PC-9 (cell line): ENCODE measurements at regions not wholly inside any gene's neighbourhood (a gene's known extent, or its start where the extent isn't known, plus 50 kb on each side); places are given as distances from the start of the nearest gene placed in this dataset.

Experiments used
- BruUV-seq: library from RNA; stranded (reverse); fragments of 400-500 nt; replicated peaks from 2 replicates; lab custom pipeline; 2021; lab: Mats Ljungman, UMichigan
- CTCF ChIA-PET: fragments of 300-600 bp; sonication (Branson Sonifier 250); formaldehyde crosslinking; loops from one replicate; lab custom pipeline; 2022; ENCODE audit warnings: antibody characterized with exemption; lab: Charles Lee
- POLR2A ChIA-PET: fragments of 300-600 bp; sonication (Branson Sonifier 250); formaldehyde crosslinking; loops from one replicate; lab custom pipeline; 2022; ENCODE audit warnings: antibody characterized with exemption; ENCODE audit not compliant: unreplicated experiment; lab: Charles Lee
- DNase-seq, 2 experiments: peaks; one replicate each; pipeline versions ENCODE4 v3.0.0 to v3.0.0-alpha.2; 2015 to 2022; ENCODE audit warnings: mixed read lengths in 1 of 2
- H2AFZ ChIP-seq: fragments of 200-600 bp; sonication (generic); 2 replicates; pipeline ENCODE4 v1.8.1; 2017; ENCODE audit warnings: antibody characterized with exemption
- H3F3A ChIP-seq: fragments of 200-600 bp; sonication (generic); 2 replicates; pipeline ENCODE4 v1.8.1; 2017; ENCODE audit warnings: antibody characterized with exemption, mild to moderate bottlenecking, low read depth; ENCODE audit not compliant: insufficient read depth
- H3K27ac ChIP-seq: fragments of 200-600 bp; sonication (generic); 2 replicates; pipeline ENCODE4 v1.6.1; 2016; ENCODE audit warnings: mixed run types
- H3K27me3 ChIP-seq: fragments of 200-600 bp; sonication (generic); 2 replicates; pipeline ENCODE4 v1.6.1; 2016; ENCODE audit warnings: low read depth, mixed run types; ENCODE audit not compliant: insufficient read depth
- H3K36me3 ChIP-seq: fragments of 200-600 bp; sonication (generic); 2 replicates; pipeline ENCODE4 v1.6.1; 2016; ENCODE audit warnings: low read depth, mixed run types
- H3K4me1 ChIP-seq: fragments of 200-600 bp; sonication (generic); replicated peaks from 2 replicates; pipeline ENCODE4 v1.6.1; 2016; ENCODE audit warnings: mixed run types; ENCODE audit not compliant: insufficient read depth
- H3K4me2 ChIP-seq: fragments of 200-600 bp; sonication (generic); 2 replicates; pipeline ENCODE4 v1.6.1; 2017; ENCODE audit warnings: mixed run types
- H3K4me3 ChIP-seq: fragments of 200-600 bp; sonication (generic); 2 replicates; pipeline ENCODE4 v1.6.1; 2016; ENCODE audit warnings: mixed run types
- H3K79me2 ChIP-seq: fragments of 200-600 bp; sonication (generic); 2 replicates; pipeline ENCODE4 v1.6.1; 2017; ENCODE audit warnings: low read depth, mixed run types
- H3K9me2 ChIP-seq: fragments of 200-600 bp; sonication (generic); 2 replicates; pipeline ENCODE4 v1.8.1; 2017; ENCODE audit warnings: mild to moderate bottlenecking; ENCODE audit not compliant: insufficient read depth
- H3K9me3 ChIP-seq: fragments of 200-600 bp; sonication (generic); 2 replicates; pipeline ENCODE4 v1.8.1; 2016; ENCODE audit warnings: low read depth; ENCODE audit not compliant: insufficient read depth
- H4K20me1 ChIP-seq: fragments of 200-600 bp; sonication (generic); 2 replicates; pipeline ENCODE4 v1.8.1; 2017; ENCODE audit not compliant: insufficient read depth
- CTCF ChIP-seq: fragments of 200-600 bp; sonication (generic); conservative IDR thresholded peaks from 2 replicates; pipeline ENCODE4 v1.6.1; 2017; ENCODE audit warnings: mixed run types, antibody characterized with exemption, mild to moderate bottlenecking, moderate library complexity
- EZH2 ChIP-seq: fragments of 200-600 bp; sonication (generic); IDR thresholded peaks from 2 replicates; pipeline ENCODE4 v1.8.0; 2017; ENCODE audit warnings: antibody characterized with exemption, low read depth
- intact Hi-C: fragments of 100-400 bp; cut with micrococcal nuclease; formaldehyde crosslinking; loops from one replicate; pipeline ENCODE4 v1.10.0; 2022; ENCODE audit not compliant: unreplicated experiment

- BruUV-seq, result no TSS peak
- CTCF ChIA-PET, result no interaction called here
- intact Hi-C loops, result loop anchor here (5.0 to 10.0 kb wide), 3 partner anchors 224 to 1174 kb away; partner anchors contain the start of gene EGR2
Observed at GRCh38 chr10:62590306-62590705, 214.2 kb upstream of the ADO start.

GRCh38 chr10:62594093-62594520, 210.4 kb upstream of the ADO start:
- Histone ChIP-seq H4K20me1 (no peaks in the 10 kb centered on the region), H3K9me3 (no peaks in the 10 kb centered on the region), H3F3A (no peaks in the 10 kb centered on the region), H3K27me3 (no peaks in the 10 kb centered on the region), H3K4me2 (no peak overlapping the region), H3K4me1 (no peaks in the 10 kb centered on the region), H3K79me2 (no peaks in the 10 kb centered on the region), H2AFZ (no peak overlapping the region), H3K36me3 (no peaks in the 10 kb centered on the region), H3K9me2 (no peaks in the 10 kb centered on the region), H3K4me3 (no peak overlapping the region), H3K27ac (no peak overlapping the region)
- no TSS peak for BruUV-seq
- DNase-seq, result peak in 1 of 2 experiments; percentile 45
- ChIA-PET POLR2A (no interaction called here), CTCF (interaction anchor here (0.7 kb wide), 1 partner anchor 27 kb away, joined by 7 read pairs; no protein-coding TSS in a partner anchor)
- intact Hi-C loops, result loop anchor here (1.0 to 10.0 kb wide), 4 partner anchors 221 to 1171 kb away; partner anchors contain the start of gene EGR2
- TF ChIP-seq EZH2, result no peak
- peak; percentile 97 for TF ChIP-seq CTCF

More at GRCh38 chr10:62590306-62590705, 214.2 kb upstream of the ADO start:
- Histone ChIP-seq H3K4me3 (no peak overlapping the region), H3F3A (no peaks in the 10 kb centered on the region), H2AFZ (no peak overlapping the region), H3K27ac (no peak overlapping the region), H3K4me1 (no peaks in the 10 kb centered on the region), H3K27me3 (no peaks in the 10 kb centered on the region), H3K79me2 (no peaks in the 10 kb centered on the region), H3K4me2 (no peak overlapping the region), H3K9me3 (peaks cover 7% of the 10 kb centered on the region; the same call in 1 of the 2 replicates), H3K36me3 (no peaks in the 10 kb centered on the region), H3K9me2 (no peaks in the 10 kb centered on the region), H4K20me1 (no peaks in the 10 kb centered on the region)
- TF ChIP-seq CTCF (no peak), EZH2 (no peak)
- POLR2A ChIA-PET, result no interaction called here
- no peak for DNase-seq

- intact Hi-C loops, result loop anchor here (10.0 kb wide), 2 partner anchors 218 to 1168 kb away; partner anchors contain the start of gene EGR2
- CTCF ChIA-PET, result no interaction called here
- Histone ChIP-seq H3K4me3 (no peak overlapping the region), H3K27ac (no peak overlapping the region), H3K9me2 (no peaks in the 10 kb centered on the region), H4K20me1 (no peaks in the 10 kb centered on the region), H2AFZ (no peak overlapping the region), H3K36me3 (no peaks in the 10 kb centered on the region), H3K9me3 (no peaks in the 10 kb centered on the region), H3F3A (no peaks in the 10 kb centered on the region), H3K4me2 (no peak overlapping the region), H3K79me2 (no peaks in the 10 kb centered on the region), H3K27me3 (no peaks in the 10 kb centered on the region), H3K4me1 (no peaks in the 10 kb centered on the region)
- no TSS peak for BruUV-seq
- POLR2A ChIA-PET, result no interaction called here
- no peak for DNase-seq
- TF ChIP-seq EZH2, result no peak
- no peak for TF ChIP-seq CTCF
Observed at GRCh38 chr10:62597226-62597625, 207.3 kb upstream of the ADO start.
